Right lobe of liver (tissue), 6 donors: ENCODE measurements at regions not wholly inside any gene's neighbourhood (a gene's known extent, or its start where the extent isn't known, plus 50 kb on each side); places are given as distances from the start of the nearest gene placed in this dataset.

ENCODE experiments used
- ATAC-seq, 4 donors: fragments of 200-7000 bp; cut with Tn5 transposase; one replicate each; pipeline ENCODE4 v1.9.1; 2020; ENCODE audit warnings: mild to moderate bottlenecking in 4 of 4, moderate library complexity in 4 of 4
- DNase-seq, 3 donors: peaks; one replicate each; pipeline ENCODE4 v3.0.0-alpha.2; 2020
- H3K27ac ChIP-seq, 3 donors: fragments of 200-600 bp; one replicate each; pipeline ENCODE4 v1.8.0; 2022
- H3K27me3 ChIP-seq, 2 donors: fragments of 200-600 bp; one replicate each; pipeline ENCODE4 v1.8.0; 2022
- H3K36me3 ChIP-seq, 4 donors: fragments of 200-600 bp; sonication (generic) in 1 of 4; one replicate each; pipeline versions ENCODE4 v1.5.1 to v1.8.0; 2017 to 2022; ENCODE audit warnings: control low read depth in 1 of 4
- H3K4me1 ChIP-seq, 4 donors: fragments of 200-600 bp; sonication (generic) in 1 of 4; one replicate each; pipeline versions ENCODE4 v1.5.1 to v1.8.0; 2017 to 2022; ENCODE audit warnings: control low read depth in 1 of 4
- H3K4me3 ChIP-seq, 3 donors: fragments of 200-600 bp; one replicate each; pipeline ENCODE4 v1.8.0; 2022
- H3K9me3 ChIP-seq, 4 donors: fragments of 200-600 bp; sonication (generic) in 1 of 4; one replicate each; pipeline versions ENCODE4 v1.5.1 to v1.8.0; 2017 to 2022; ENCODE audit warnings: control low read depth in 1 of 4
- CTCF ChIP-seq, 4 donors: fragments of 200-600 bp in 3 of 4; fragments of 450-650 bp in 1 of 4; IDR thresholded peaks; one replicate each; pipeline versions ENCODE4 v1.5.1 to v1.8.0; 2016 to 2022; ENCODE audit warnings: antibody characterized with exemption in 4 of 4, mild to moderate bottlenecking in 2 of 4
- POLR2A ChIP-seq: fragments of 450-650 bp; IDR thresholded peaks from one replicate; pipeline ENCODE4 v1.6.1; 2017; ENCODE audit warnings: antibody characterized with exemption, mild to moderate bottlenecking
- WGBS: methylation state at CpG from one replicate; pipeline ENCODE4 v1.1.6; 2018; ENCODE audit warnings: low coverage, low lambda C conversion rate; ENCODE audit not compliant: insufficient coverage; ENCODE audit errors: missing lambda C conversion rate; 5-methylcytosine and 5-hydroxymethylcytosine counted together
- intact Hi-C, 2 donors: fragments of 100-400 bp; cut with DNase I; formaldehyde crosslinking; loops; one replicate each; pipeline versions ENCODE4 v1.11.2 to v1.14.1; 2022
- donor health status: DM: no; HTN: yes; CAD: no.
- donor health status: DM: no; HTN: no; CAD: no.
- donor health status: DM: no; HTN: no; CAD: no.
- donor health status: DM: no; HTN: yes; CAD: no.
- donor health status: DM: no; HTN: yes; CAD: no.

- no peak for DNase-seq
- Histone ChIP-seq H3K9me3 (no peaks in the 10 kb centered on the region), H3K36me3 (no peaks in the 10 kb centered on the region), H3K27ac (no peak overlapping the region), H3K4me1 (no peaks in the 10 kb centered on the region), H3K4me3 (no peak overlapping the region), H3K27me3 (no peaks in the 10 kb centered on the region)
- no peak for ATAC-seq
- intact Hi-C loops = no loop called here
- TF ChIP-seq CTCF (IDR thresholded peaks at IDR 0.05) = no peak
- TF ChIP-seq POLR2A = no peak
Measured at GRCh38 chr5:146959360-146959759, 80.8 kb upstream of the PPP2R2B start.

GRCh38 chr5:146962801-146963355 lies 84.3 kb upstream of the PPP2R2B start:
- Histone ChIP-seq H3K4me3 (no peak overlapping the region), H3K4me1 (no peaks in the 10 kb centered on the region), H3K36me3 (no peaks in the 10 kb centered on the region), H3K27ac (no peak overlapping the region), H3K9me3 (no peaks in the 10 kb centered on the region), H3K27me3 (no peaks in the 10 kb centered on the region)
- TF ChIP-seq POLR2A (no peak), CTCF (IDR thresholded peaks at IDR 0.05) (no peak)
- intact Hi-C loops = loop anchor here (10.0 kb wide), 2 partner anchors 298 to 418 kb away; no protein-coding TSS in a partner anchor
- WGBS = 78% methylated on average over 1 of the region's 1 CpG
- DNase-seq = no peak
- ATAC-seq = no peak

- Histone ChIP-seq H3K9me3 (no peaks in the 10 kb centered on the region), H3K4me3 (no peak overlapping the region), H3K36me3 (no peaks in the 10 kb centered on the region), H3K27ac (no peak overlapping the region), H3K27me3 (no peaks in the 10 kb centered on the region), H3K4me1 (no peaks in the 10 kb centered on the region)
- intact Hi-C loops = loop anchor here (10.0 kb wide), 2 partner anchors 301 to 421 kb away; no protein-coding TSS in a partner anchor
- TF ChIP-seq CTCF (IDR thresholded peaks at IDR 0.05) = peak; percentile 91 to 98 (median 92)
- no peak for TF ChIP-seq POLR2A
- 33% methylated on average over 15 of the region's 15 CpGs for WGBS
- DNase-seq (peak in 1 of 3 donors; percentile 59), ATAC-seq (peak; percentile 98 to 100 (median 98))
Measured at GRCh38 chr5:146965761-146966659, 87.5 kb upstream of the PPP2R2B start.

- TF ChIP-seq POLR2A (no peak), CTCF (IDR thresholded peaks at IDR 0.05) (no peak)
- Histone ChIP-seq H3K27ac (no peak overlapping the region), H3K9me3 (no peaks in the 10 kb centered on the region), H3K36me3 (no peaks in the 10 kb centered on the region), H3K4me3 (no peak overlapping the region), H3K4me1 (no peaks in the 10 kb centered on the region), H3K27me3 (no peaks in the 10 kb centered on the region)
- DNase-seq (no peak), ATAC-seq (no peak)
- intact Hi-C loops = loop anchor here (10.0 kb wide), 2 partner anchors 303 to 423 kb away; no protein-coding TSS in a partner anchor
- 20% methylated on average over 1 of the region's 5 CpGs for WGBS
Measured at GRCh38 chr5:146967646-146968045, 89.1 kb upstream of the PPP2R2B start.
